ENCODE measurements at regions not wholly inside any gene's neighbourhood (a gene's known extent, or its start where the extent isn't known, plus 50 kb on each side); places are given as distances from the start of the nearest gene placed in this dataset.

DNA sequence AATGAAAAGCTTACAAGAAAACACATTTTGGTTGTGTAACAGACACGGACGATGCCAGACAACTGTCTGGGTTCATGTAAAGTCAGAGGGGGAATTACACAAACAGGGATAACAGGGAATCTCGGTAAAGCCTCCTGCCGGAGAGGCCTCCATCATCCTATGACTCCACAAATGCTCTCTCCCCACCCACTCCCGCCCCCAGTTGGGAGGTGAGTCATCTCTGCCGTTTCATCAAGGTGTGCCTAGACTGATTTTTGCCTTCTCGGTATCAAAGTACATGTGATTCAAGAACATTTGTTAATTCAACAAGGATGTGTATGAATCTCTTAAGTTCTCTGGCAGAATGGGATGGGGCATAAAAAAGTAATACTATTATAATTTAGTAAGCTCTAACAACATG, 304.9 kb upstream of the PRDM1 start:
- Histone ChIP-seq H3K4me1 (ENCODE audit: insufficient read depth, low read length) (peaks cover 14% of the 10 kb centered on the region), H3K27me3 (ENCODE audit: control insufficient read depth in 1 of 2, insufficient read depth in 2 of 2, low read length in 2 of 2) (no peaks in the 10 kb centered on the region), H3K27ac (ENCODE audit: low read depth in 1 of 2, low read length in 2 of 2) (peak overlapping the region in 1 of 2 donors; percentile 18), H3K9me3 (ENCODE audit: control insufficient read depth in 1 of 2, insufficient read depth in 1 of 2, low read length in 2 of 2) (no peaks in the 10 kb centered on the region), H3K36me3 (ENCODE audit: insufficient read depth, low read length) (no peaks in the 10 kb centered on the region), H3K4me3 (ENCODE audit: low read length) (no peak overlapping the region)
- no peaks in the 10 kb centered on the region for H3K27me3 Mint-ChIP-seq
- ChIA-PET CTCF (no interaction called here), POLR2A (interaction anchor here (1.0 to 2.1 kb wide), 5 partner anchors 211 to 545 kb away, joined by 3 to 9 read pairs (median 3); partner anchors contain the start of gene ATG5)
- H3K27ac Mint-ChIP-seq: peak overlapping the region; percentile 71
- H3K36me3 Mint-ChIP-seq (ENCODE audit: low read depth): no peaks in the 10 kb centered on the region
- ATAC-seq (ENCODE audit: poor library complexity) (peak; percentile 44), DNase-seq (peak in 9 of 14 experiments; percentile 6 to 62 (median 27))
- peaks cover 69% of the 10 kb centered on the region for H3K4me1 Mint-ChIP-seq (ENCODE audit: low read depth)
- no peaks in the 10 kb centered on the region for H3K9me3 Mint-ChIP-seq
- TF ChIP-seq, protein P1, sequence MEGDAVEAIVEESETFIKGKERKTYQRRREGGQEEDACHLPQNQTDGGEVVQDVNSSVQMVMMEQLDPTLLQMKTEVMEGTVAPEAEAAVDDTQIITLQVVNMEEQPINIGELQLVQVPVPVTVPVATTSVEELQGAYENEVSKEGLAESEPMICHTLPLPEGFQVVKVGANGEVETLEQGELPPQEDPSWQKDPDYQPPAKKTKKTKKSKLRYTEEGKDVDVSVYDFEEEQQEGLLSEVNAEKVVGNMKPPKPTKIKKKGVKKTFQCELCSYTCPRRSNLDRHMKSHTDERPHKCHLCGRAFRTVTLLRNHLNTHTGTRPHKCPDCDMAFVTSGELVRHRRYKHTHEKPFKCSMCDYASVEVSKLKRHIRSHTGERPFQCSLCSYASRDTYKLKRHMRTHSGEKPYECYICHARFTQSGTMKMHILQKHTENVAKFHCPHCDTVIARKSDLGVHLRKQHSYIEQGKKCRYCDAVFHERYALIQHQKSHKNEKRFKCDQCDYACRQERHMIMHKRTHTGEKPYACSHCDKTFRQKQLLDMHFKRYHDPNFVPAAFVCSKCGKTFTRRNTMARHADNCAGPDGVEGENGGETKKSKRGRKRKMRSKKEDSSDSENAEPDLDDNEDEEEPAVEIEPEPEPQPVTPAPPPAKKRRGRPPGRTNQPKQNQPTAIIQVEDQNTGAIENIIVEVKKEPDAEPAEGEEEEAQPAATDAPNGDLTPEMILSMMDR (IDR thresholded peaks at IDR 0.05): no peak
- intact Hi-C loops (cut with DNase I, micrococcal nuclease): no loop called here
- H3K4me3 Mint-ChIP-seq: no peak overlapping the region

DNA sequence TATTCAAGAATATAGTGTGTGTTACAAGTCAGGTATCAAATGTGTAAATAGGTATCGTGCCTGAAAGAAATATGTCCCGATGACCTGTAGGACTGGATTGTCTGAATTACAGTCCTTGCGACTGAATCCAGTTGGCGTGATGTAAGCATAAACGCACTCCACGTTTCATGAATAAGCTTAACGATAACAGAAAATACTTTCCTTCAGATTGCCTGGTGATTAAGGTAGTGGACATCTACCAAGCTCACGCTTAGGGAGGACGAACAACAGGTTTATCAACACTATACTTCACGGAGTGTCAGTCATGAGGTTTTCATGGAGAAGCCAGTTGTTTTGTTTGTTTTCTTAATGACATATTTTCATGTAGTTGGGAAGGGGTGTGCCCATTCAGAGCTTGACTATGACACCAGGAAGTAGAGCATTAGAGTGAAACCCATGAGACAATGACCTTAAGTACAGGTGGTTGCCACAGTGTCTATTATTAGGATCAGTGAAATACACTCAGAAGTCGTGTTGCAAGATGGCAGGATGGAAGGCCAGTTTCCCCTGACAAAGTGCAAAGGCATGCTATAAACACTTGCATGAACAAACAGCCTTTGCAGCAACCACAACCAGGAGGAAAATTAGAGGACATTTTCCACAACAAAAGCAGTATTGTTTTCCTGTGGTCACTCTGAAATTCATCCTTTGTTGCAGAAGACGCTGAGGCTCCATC, 305.8 kb upstream of the PRDM1 start:
- intact Hi-C loops (cut with DNase I, micrococcal nuclease): no loop called here
- Histone ChIP-seq H3K4me1 (ENCODE audit: insufficient read depth, low read length) (peaks cover 14% of the 10 kb centered on the region), H3K27me3 (ENCODE audit: control insufficient read depth in 1 of 2, insufficient read depth in 2 of 2, low read length in 2 of 2) (no peaks in the 10 kb centered on the region), H3K9me3 (ENCODE audit: control insufficient read depth in 1 of 2, insufficient read depth in 1 of 2, low read length in 2 of 2) (peaks cover 0 to 5% of the 10 kb centered on the region in 2 experiments), H3K27ac (ENCODE audit: low read depth in 1 of 2, low read length in 2 of 2) (no peak overlapping the region), H3K36me3 (ENCODE audit: insufficient read depth, low read length) (no peaks in the 10 kb centered on the region), H3K4me3 (ENCODE audit: low read length) (no peak overlapping the region)
- ChIA-PET CTCF (interaction anchor here (1.1 kb wide), 1 partner anchor 30 kb away, joined by 4 read pairs; no protein-coding TSS in a partner anchor), POLR2A (interaction anchor here (2.1 kb wide), 1 partner anchor 212 kb away, joined by 9 read pairs; no protein-coding TSS in a partner anchor)
- peaks cover 2% of the 10 kb centered on the region for H3K36me3 Mint-ChIP-seq (ENCODE audit: low read depth)
- peaks cover 62% of the 10 kb centered on the region for H3K4me1 Mint-ChIP-seq (ENCODE audit: low read depth)
- H3K9me3 Mint-ChIP-seq: peaks cover 2% of the 10 kb centered on the region
- H3K27me3 Mint-ChIP-seq: no peaks in the 10 kb centered on the region
- DNase-seq (no peak), ATAC-seq (ENCODE audit: poor library complexity) (no peak)
- H3K27ac Mint-ChIP-seq: peak overlapping the region; percentile 37
- TF ChIP-seq, protein P1 (IDR thresholded peaks at IDR 0.05): no peak
- no peak overlapping the region for H3K4me3 Mint-ChIP-seq

DNA sequence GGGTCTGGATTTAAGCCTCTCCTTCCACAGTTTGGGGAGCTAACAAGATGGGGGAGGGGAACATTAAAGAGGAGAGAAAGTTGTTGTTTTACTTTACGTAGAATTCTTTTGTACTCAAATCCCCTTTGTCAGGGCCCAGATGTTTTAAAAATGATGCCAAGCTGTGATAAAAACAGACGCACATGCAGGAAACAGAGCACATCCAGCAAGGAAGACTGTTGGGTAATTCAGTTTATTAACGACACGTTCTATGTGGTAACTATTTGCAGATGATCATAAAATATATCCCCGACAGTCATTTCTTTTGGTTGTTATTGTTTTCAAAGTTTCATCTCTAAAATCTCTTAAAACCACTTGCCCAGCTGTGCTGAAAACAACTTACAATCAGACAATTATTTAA, 307.0 kb upstream of the PRDM1 start:
- no peaks in the 10 kb centered on the region for H3K36me3 ChIP-seq (ENCODE audit: insufficient read depth, low read length)
- ChIA-PET POLR2A (no interaction called here), CTCF (no interaction called here)
- H3K27me3 Mint-ChIP-seq: no peaks in the 10 kb centered on the region
- intact Hi-C loops (cut with DNase I, micrococcal nuclease): no loop called here
- H3K4me1 Mint-ChIP-seq (ENCODE audit: low read depth): peaks cover 50% of the 10 kb centered on the region
- no peak for ATAC-seq (ENCODE audit: poor library complexity)
- H3K27ac ChIP-seq (ENCODE audit: low read depth in 1 of 2, low read length in 2 of 2): no peak overlapping the region
- peaks cover 0 to 14% of the 10 kb centered on the region in 2 experiments for H3K9me3 ChIP-seq (ENCODE audit: control insufficient read depth in 1 of 2, insufficient read depth in 1 of 2, low read length in 2 of 2)
- peaks cover 5% of the 10 kb centered on the region for H3K36me3 Mint-ChIP-seq (ENCODE audit: low read depth)
- peaks cover 10% of the 10 kb centered on the region for H3K9me3 Mint-ChIP-seq
- H3K4me3 ChIP-seq (ENCODE audit: low read length): no peak overlapping the region
- H3K4me3 Mint-ChIP-seq: no peak overlapping the region
- TF ChIP-seq, protein P1 (IDR thresholded peaks at IDR 0.05): no peak
- no peaks in the 10 kb centered on the region for H3K27me3 ChIP-seq (ENCODE audit: control insufficient read depth in 1 of 2, insufficient read depth in 2 of 2, low read length in 2 of 2)
- H3K27ac Mint-ChIP-seq: peak overlapping the region; percentile 37
- H3K4me1 ChIP-seq (ENCODE audit: insufficient read depth, low read length): peaks cover 14% of the 10 kb centered on the region
- DNase-seq: no peak
